Hepatocyte (in vitro differentiated cells): ENCODE measurements at regions not wholly inside any gene's neighbourhood (a gene's known extent, or its start where the extent isn't known, plus 50 kb on each side); places are given as distances from the start of the nearest gene placed in this dataset.

Source experiments
- DNase-seq: peaks from one replicate; pipeline ENCODE4 v3.0.0-alpha.2; 2016; ENCODE audit warnings: low spot score
- H2AFZ ChIP-seq: fragments of 200-600 bp; sonication (generic); 2 replicates; pipeline ENCODE4 v1.6.0; 2016; ENCODE audit warnings: antibody characterized with exemption, mild to moderate bottlenecking
- H3K27ac ChIP-seq: fragments of 200-600 bp; sonication (generic); 2 replicates; pipeline ENCODE4 v1.5.1; 2016; ENCODE audit warnings: mild to moderate bottlenecking
- H3K27me3 ChIP-seq: fragments of 200-600 bp; sonication (generic); 2 replicates; pipeline ENCODE4 v1.6.1; 2016
- H3K36me3 ChIP-seq: fragments of 200-600 bp; sonication (generic); replicated peaks from 2 replicates; pipeline ENCODE4 v1.5.1; 2016; ENCODE audit warnings: low read depth; ENCODE audit not compliant: insufficient read depth
- H3K4me1 ChIP-seq: fragments of 200-600 bp; sonication (generic); 2 replicates; pipeline ENCODE4 v1.5.1; 2016; ENCODE audit warnings: mild to moderate bottlenecking, moderate library complexity; ENCODE audit not compliant: insufficient read depth
- H3K4me2 ChIP-seq: fragments of 200-600 bp; sonication (generic); 2 replicates; pipeline ENCODE4 v1.6.0; 2016
- H3K4me3 ChIP-seq: fragments of 200-600 bp; sonication (generic); 2 replicates; pipeline ENCODE4 v1.5.1; 2016; ENCODE audit warnings: mild to moderate bottlenecking
- H3K79me2 ChIP-seq: fragments of 200-600 bp; sonication (generic); 2 replicates; pipeline ENCODE4 v1.6.0; 2017; ENCODE audit warnings: mild to moderate bottlenecking
- H3K9me2 ChIP-seq: fragments of 200-600 bp; sonication (generic); replicated peaks from 2 replicates; pipeline ENCODE4 v1.6.0; 2017; ENCODE audit warnings: mild to moderate bottlenecking; ENCODE audit not compliant: insufficient read depth
- H3K9me3 ChIP-seq: fragments of 200-600 bp; sonication (generic); 2 replicates; pipeline ENCODE4 v1.5.1; 2016; ENCODE audit warnings: low read depth, mild to moderate bottlenecking
- H4K20me1 ChIP-seq: fragments of 200-600 bp; sonication (generic); 2 replicates; pipeline ENCODE4 v1.6.0; 2016; ENCODE audit warnings: mild to moderate bottlenecking; ENCODE audit not compliant: insufficient read depth, poor library complexity, severe bottlenecking
- CTCF ChIP-seq: fragments of 200-600 bp; sonication (generic); IDR thresholded peaks from 2 replicates; pipeline ENCODE4 v1.5.1; 2016; ENCODE audit warnings: antibody characterized with exemption, mild to moderate bottlenecking; ENCODE audit not compliant: poor library complexity
- EZH2 ChIP-seq: fragments of 200-600 bp; sonication (generic); IDR thresholded peaks from 2 replicates; pipeline ENCODE4 v1.6.1; 2016; ENCODE audit warnings: antibody characterized with exemption, mild to moderate bottlenecking, borderline replicate concordance
- EZH2phosphoT487 ChIP-seq: fragments of 200-600 bp; sonication (generic); IDR thresholded peaks from one replicate; pipeline ENCODE4 v1.6.1; 2018; ENCODE audit warnings: antibody characterized with exemption, mild to moderate bottlenecking, low read depth, moderate library complexity; ENCODE audit not compliant: unreplicated experiment, severe bottlenecking
- whole genome bisulfite sequencing: methylation state at CpG from one replicate; pipeline ENCODE4 v1.1.6; 2016; ENCODE audit warnings: low lambda C conversion rate; ENCODE audit errors: missing lambda C conversion rate; 5-methylcytosine and 5-hydroxymethylcytosine counted together

GRCh38 chr3:66629150-66629981, 128.5 kb upstream of the LRIG1 start:
- no peak overlapping the region for H3K4me2 ChIP-seq
- H3K36me3 ChIP-seq, result no peaks in the 10 kb centered on the region
- no peak overlapping the region for H2AFZ ChIP-seq
- H3K9me3 ChIP-seq, result no peaks in the 10 kb centered on the region
- no peaks in the 10 kb centered on the region for H4K20me1 ChIP-seq
- no peaks in the 10 kb centered on the region for H3K4me1 ChIP-seq
- no peak overlapping the region for H3K4me3 ChIP-seq
- 59% methylated on average over 8 of the region's 8 CpGs for WGBS
- TF ChIP-seq CTCF (no peak), EZH2phosphoT487 (no peak), EZH2 (no peak)
- H3K27ac ChIP-seq, result no peak overlapping the region
- DNase-seq, result no peak
- no peaks in the 10 kb centered on the region for H3K79me2 ChIP-seq
- no peaks in the 10 kb centered on the region for H3K9me2 ChIP-seq
- no peaks in the 10 kb centered on the region for H3K27me3 ChIP-seq

- Histone ChIP-seq H2AFZ (no peak overlapping the region), H3K27ac (no peak overlapping the region), H3K4me1 (no peaks in the 10 kb centered on the region), H3K4me3 (no peak overlapping the region), H3K27me3 (no peaks in the 10 kb centered on the region), H3K36me3 (no peaks in the 10 kb centered on the region), H3K9me3 (no peaks in the 10 kb centered on the region), H3K79me2 (no peaks in the 10 kb centered on the region), H4K20me1 (no peaks in the 10 kb centered on the region), H3K4me2 (no peak overlapping the region), H3K9me2 (no peaks in the 10 kb centered on the region)
- TF ChIP-seq EZH2, result no peak
- TF ChIP-seq EZH2phosphoT487, result no peak
- no peak for TF ChIP-seq CTCF
- no peak for DNase-seq
Measured at GRCh38 chr3:66629982-66630368, 129.2 kb upstream of the LRIG1 start.

- TF ChIP-seq CTCF (no peak), EZH2 (no peak), EZH2phosphoT487 (no peak)
- H3K4me1 ChIP-seq, result no peaks in the 10 kb centered on the region
- no peaks in the 10 kb centered on the region for H3K9me3 ChIP-seq
- no peak overlapping the region for H2AFZ ChIP-seq
- no peaks in the 10 kb centered on the region for H3K27me3 ChIP-seq
- H3K9me2 ChIP-seq, result no peaks in the 10 kb centered on the region
- DNase-seq, result no peak
- no peak overlapping the region for H3K27ac ChIP-seq
- no peak overlapping the region for H3K4me2 ChIP-seq
- H3K79me2 ChIP-seq, result no peaks in the 10 kb centered on the region
- no peak overlapping the region for H3K4me3 ChIP-seq
- 90% methylated on average over 6 of the region's 6 CpGs for WGBS
- no peaks in the 10 kb centered on the region for H3K36me3 ChIP-seq
- no peaks in the 10 kb centered on the region for H4K20me1 ChIP-seq
Measured at GRCh38 chr3:66633402-66634381, 132.9 kb upstream of the LRIG1 start.
